Gastroesophageal sphincter (tissue), 4 donors: ENCODE measurements at regions not wholly inside any gene's neighbourhood (a gene's known extent, or its start where the extent isn't known, plus 50 kb on each side); places are given as distances from the start of the nearest gene placed in this dataset.

Experiments
- ATAC-seq: fragments of 150-250 bp; one replicate; pipeline ENCODE4 v1.9.1; 2016; ENCODE audit warnings: mild to moderate bottlenecking, moderate library complexity
- H3K27ac ChIP-seq, 4 donors: fragments of 200-600 bp; sonication (generic) in 3 of 4; 1 replicate in 3 of 4; 2 replicates in 1 of 4; pipeline ENCODE4 v1.5.1; 2016 to 2019
- H3K27me3 ChIP-seq: fragments of 200-600 bp; sonication (generic); one replicate; pipeline ENCODE4 v1.5.1; 2019
- H3K36me3 ChIP-seq, 2 donors: fragments of 200-600 bp; sonication (generic); one replicate each; pipeline ENCODE4 v1.5.1; 2019; ENCODE audit warnings: control low read depth in 1 of 2
- H3K4me1 ChIP-seq, 3 donors: fragments of 200-600 bp; sonication (generic); 1 replicate in 2 of 3; 2 replicates in 1 of 3; pipeline ENCODE4 v1.5.1; 2016 to 2019; ENCODE audit warnings: control low read depth in 2 of 3
- H3K4me3 ChIP-seq, 2 donors: fragments of 200-600 bp; sonication (generic); one replicate each; pipeline ENCODE4 v1.5.1; 2019; ENCODE audit warnings: mild to moderate bottlenecking in 1 of 2, moderate library complexity in 1 of 2
- H3K9me3 ChIP-seq, 3 donors: fragments of 200-600 bp; sonication (generic); one replicate each; pipeline ENCODE4 v1.5.1; 2017 to 2019; ENCODE audit warnings: control low read depth in 2 of 3
- EP300 ChIP-seq: sonication (generic); formaldehyde crosslinking; IDR thresholded peaks from one replicate; pipeline ENCODE4 v1.6.1; 2017; ENCODE audit warnings: antibody characterized with exemption, mild to moderate bottlenecking
- POLR2A ChIP-seq, 2 donors: fragments of 450-650 bp; IDR thresholded peaks; one replicate each; pipeline ENCODE4 v1.6.1; 2017; ENCODE audit warnings: antibody characterized with exemption in 2 of 2, mild to moderate bottlenecking in 2 of 2, moderate library complexity in 1 of 2
- POLR2AphosphoS5 ChIP-seq: sonication (generic); formaldehyde crosslinking; IDR thresholded peaks from one replicate; pipeline ENCODE4 v1.6.1; 2017; ENCODE audit warnings: antibody characterized with exemption
- WGBS, 2 donors: methylation state at CpG; one replicate each; pipeline ENCODE4 v1.1.5; 2018; ENCODE audit warnings: low coverage in 1 of 2; 5-methylcytosine and 5-hydroxymethylcytosine counted together
- TF ChIP-seq, protein P1 (sequence below), 4 experiments: fragments of 200-600 bp in 2 of 4; fragments of 450-650 bp in 2 of 4; sonication (generic) in 1 of 4; IDR thresholded peaks; one replicate each; pipeline ENCODE4 v1.5.1; 2017 to 2019; ENCODE audit warnings: antibody characterized with exemption in 4 of 4, mild to moderate bottlenecking in 2 of 4, moderate library complexity in 2 of 4

DNA sequence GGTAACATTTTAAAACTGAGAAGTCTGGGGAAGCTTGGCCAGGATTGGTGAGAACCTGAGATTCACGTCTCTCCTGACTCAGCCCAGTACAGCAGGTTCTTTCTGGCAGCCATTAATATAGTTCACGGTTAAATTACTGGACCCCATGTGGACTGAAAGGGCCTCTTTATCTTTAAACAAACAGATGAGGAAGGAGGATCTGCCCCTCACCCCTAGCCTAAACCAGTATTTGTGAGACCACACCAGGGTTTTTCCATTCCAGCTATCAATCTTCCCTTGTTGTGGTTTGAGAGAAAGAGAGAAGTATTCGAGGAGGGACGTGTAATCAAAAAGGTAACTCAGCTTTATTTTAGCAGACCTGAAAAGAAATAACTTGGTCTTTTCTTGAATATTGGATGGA is 137.1 kb downstream of the PROX1 start:
- TF ChIP-seq POLR2A (IDR thresholded peaks at IDR 0.05) (no peak), EP300 (no peak), POLR2AphosphoS5 (no peak)
- TF ChIP-seq, protein P1, sequence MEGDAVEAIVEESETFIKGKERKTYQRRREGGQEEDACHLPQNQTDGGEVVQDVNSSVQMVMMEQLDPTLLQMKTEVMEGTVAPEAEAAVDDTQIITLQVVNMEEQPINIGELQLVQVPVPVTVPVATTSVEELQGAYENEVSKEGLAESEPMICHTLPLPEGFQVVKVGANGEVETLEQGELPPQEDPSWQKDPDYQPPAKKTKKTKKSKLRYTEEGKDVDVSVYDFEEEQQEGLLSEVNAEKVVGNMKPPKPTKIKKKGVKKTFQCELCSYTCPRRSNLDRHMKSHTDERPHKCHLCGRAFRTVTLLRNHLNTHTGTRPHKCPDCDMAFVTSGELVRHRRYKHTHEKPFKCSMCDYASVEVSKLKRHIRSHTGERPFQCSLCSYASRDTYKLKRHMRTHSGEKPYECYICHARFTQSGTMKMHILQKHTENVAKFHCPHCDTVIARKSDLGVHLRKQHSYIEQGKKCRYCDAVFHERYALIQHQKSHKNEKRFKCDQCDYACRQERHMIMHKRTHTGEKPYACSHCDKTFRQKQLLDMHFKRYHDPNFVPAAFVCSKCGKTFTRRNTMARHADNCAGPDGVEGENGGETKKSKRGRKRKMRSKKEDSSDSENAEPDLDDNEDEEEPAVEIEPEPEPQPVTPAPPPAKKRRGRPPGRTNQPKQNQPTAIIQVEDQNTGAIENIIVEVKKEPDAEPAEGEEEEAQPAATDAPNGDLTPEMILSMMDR (IDR thresholded peaks at IDR 0.05): no peak
- H3K4me3 ChIP-seq: no peak overlapping the region
- peaks cover 0 to 4% (median 0%) of the 10 kb centered on the region in 3 donors for H3K4me1 ChIP-seq
- H3K27me3 ChIP-seq: peaks cover 7% of the 10 kb centered on the region
- no peak overlapping the region for H3K27ac ChIP-seq
- WGBS, 2 donors: 47 to 55% methylated on average over 4 of the region's 4 CpGs
- H3K9me3 ChIP-seq: no peaks in the 10 kb centered on the region
- no peaks in the 10 kb centered on the region for H3K36me3 ChIP-seq
- no peak for ATAC-seq

DNA sequence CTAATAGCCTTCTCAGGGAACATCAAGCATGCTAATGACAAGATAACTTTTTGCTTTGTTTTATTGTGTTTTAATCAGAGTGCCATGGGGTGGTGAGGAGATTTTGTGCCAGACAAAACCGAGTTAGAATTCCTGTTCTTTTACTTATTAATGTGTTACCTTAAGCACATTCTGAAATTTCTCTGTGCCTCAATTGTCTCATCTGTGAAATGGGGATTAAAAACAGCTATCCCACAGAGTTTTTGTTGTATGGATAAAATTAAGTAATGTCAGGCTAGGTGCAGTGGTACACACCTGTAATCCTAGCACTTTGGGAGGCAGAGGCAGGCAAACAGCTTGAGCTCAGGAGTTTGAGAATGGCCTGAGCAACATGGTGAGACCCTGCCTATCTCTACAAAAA is 138.0 kb downstream of the PROX1 start:
- 69 to 90% methylated on average over 1 of the region's 1 CpG for WGBS, 2 donors
- Histone ChIP-seq H3K4me1 (peaks cover 0 to 4% (median 0%) of the 10 kb centered on the region in 3 donors), H3K27me3 (peaks cover 7% of the 10 kb centered on the region), H3K27ac (no peak overlapping the region), H3K36me3 (no peaks in the 10 kb centered on the region), H3K4me3 (no peak overlapping the region), H3K9me3 (no peaks in the 10 kb centered on the region)
- TF ChIP-seq, protein P1 (IDR thresholded peaks at IDR 0.05): no peak
- TF ChIP-seq EP300 (no peak), POLR2A (IDR thresholded peaks at IDR 0.05) (no peak)
- no peak for ATAC-seq

DNA sequence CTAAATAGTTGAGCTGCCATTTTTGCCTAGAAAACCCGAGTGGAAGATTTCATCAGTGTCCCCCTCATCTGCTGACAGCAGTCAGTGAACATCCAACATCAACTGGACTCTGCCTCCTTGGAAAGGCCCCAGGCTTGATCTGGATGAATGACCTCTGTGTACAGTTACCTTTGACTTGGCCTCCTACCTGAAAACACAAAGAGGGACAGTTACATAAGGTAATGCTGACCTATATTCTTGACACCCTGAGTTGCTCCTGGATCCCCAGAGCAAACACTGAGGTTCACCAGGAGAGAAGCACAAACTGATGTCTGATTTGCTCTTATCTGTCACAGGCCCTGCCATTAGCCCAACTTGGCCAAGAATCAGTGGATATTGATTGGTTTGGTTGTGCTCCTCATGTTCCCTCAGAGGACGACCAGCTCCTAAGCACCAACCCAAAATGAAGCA is 138.9 kb downstream of the PROX1 start:
- Histone ChIP-seq H3K27me3 (peaks cover 7% of the 10 kb centered on the region), H3K4me1 (peaks cover 0 to 4% (median 0%) of the 10 kb centered on the region in 3 donors), H3K9me3 (no peaks in the 10 kb centered on the region), H3K4me3 (no peak overlapping the region), H3K36me3 (no peaks in the 10 kb centered on the region), H3K27ac (no peak overlapping the region)
- TF ChIP-seq, protein P1 (IDR thresholded peaks at IDR 0.05): no peak
- TF ChIP-seq EP300: no peak
- no peak for TF ChIP-seq POLR2A (IDR thresholded peaks at IDR 0.05)
- TF ChIP-seq POLR2AphosphoS5: no peak
- WGBS, 2 donors: 92 to 100% methylated on average over 1 of the region's 2 CpGs
- no peak for ATAC-seq

DNA sequence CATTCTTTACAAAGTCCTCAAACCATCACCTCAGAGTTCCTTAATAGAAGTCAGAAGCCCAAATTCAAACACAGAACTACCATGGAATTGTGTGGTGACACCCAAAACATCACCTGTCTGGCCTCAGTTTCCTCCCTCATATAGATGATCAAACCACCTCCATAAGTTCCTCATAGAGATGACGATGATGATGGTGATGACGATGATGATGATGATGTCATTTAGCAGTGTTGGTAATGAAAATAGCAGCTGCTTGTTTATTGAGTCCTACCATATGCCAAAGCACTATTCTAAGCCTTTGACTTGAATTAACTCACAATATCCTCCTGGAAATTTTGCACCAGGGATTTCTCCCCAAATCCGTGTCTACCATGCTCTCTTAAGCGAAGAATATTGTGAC is 139.9 kb downstream of the PROX1 start:
- no peak overlapping the region for H3K4me3 ChIP-seq
- H3K27ac ChIP-seq: no peak overlapping the region
- H3K4me1 ChIP-seq: peaks cover 0 to 4% (median 0%) of the 10 kb centered on the region in 3 donors
- no peak for TF ChIP-seq POLR2AphosphoS5
- TF ChIP-seq, protein P1 (IDR thresholded peaks at IDR 0.05): no peak
- no peak for TF ChIP-seq POLR2A (IDR thresholded peaks at IDR 0.05)
- no peak for TF ChIP-seq EP300
- WGBS, 2 donors: 98 to 100% methylated on average over 1 to 4 of the region's 4 CpGs
- H3K36me3 ChIP-seq: no peaks in the 10 kb centered on the region
- no peaks in the 10 kb centered on the region for H3K9me3 ChIP-seq
- no peak for ATAC-seq
- H3K27me3 ChIP-seq: peaks cover 3% of the 10 kb centered on the region

DNA sequence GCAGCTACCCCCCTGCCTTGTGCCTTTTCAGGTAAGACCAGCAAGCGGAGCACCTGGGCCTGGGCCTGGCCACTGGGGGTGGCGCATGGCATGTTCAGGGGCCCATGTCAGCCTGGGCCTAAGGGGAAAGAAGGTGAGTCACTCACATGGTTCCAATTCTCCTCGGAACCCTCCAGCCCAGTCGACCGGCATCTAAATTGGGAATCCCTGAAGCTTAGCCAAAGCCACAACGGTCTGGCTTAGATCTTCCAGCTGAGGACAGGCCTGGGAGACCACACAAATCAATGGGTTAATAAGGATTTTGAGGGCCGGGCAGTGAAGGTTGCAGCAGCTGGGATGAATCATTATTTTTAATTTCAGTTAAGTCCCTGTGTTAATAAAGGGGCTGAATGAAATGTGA is 145.1 kb upstream of the SMYD2 start:
- 20 to 29% methylated on average over 1 to 5 of the region's 7 CpGs for WGBS, 2 donors
- ATAC-seq: no peak
- Histone ChIP-seq H3K27me3 (peaks cover 7% of the 10 kb centered on the region), H3K27ac (no peak overlapping the region), H3K36me3 (no peaks in the 10 kb centered on the region), H3K4me3 (no peak overlapping the region), H3K4me1 (no peaks in the 10 kb centered on the region), H3K9me3 (no peaks in the 10 kb centered on the region)
- TF ChIP-seq POLR2AphosphoS5 (no peak), EP300 (no peak), POLR2A (IDR thresholded peaks at IDR 0.05) (no peak)
- TF ChIP-seq, protein P1 (IDR thresholded peaks at IDR 0.05): no peak
